Liver (tissue), 8 donors: ENCODE measurements at regions not wholly inside any gene's neighbourhood (a gene's known extent, or its start where the extent isn't known, plus 50 kb on each side); places are given as distances from the start of the nearest gene placed in this dataset.

Experiments
- DNase-seq: peaks from one replicate; pipeline ENCODE4 v3.0.0-alpha.2; 2017; ENCODE audit warnings: low spot score
- H3K27ac ChIP-seq, 2 donors: one replicate each; pipeline ENCODE4 v1.7.0; 2013; ENCODE audit warnings: inconsistent platforms in 2 of 2, low read length in 2 of 2, control low read depth in 1 of 2, low read depth in 1 of 2, mild to moderate bottlenecking in 1 of 2
- H3K27me3 ChIP-seq, 4 donors: one replicate each; pipeline versions ENCODE4 v1.6.1 to v1.7.0; 2013; ENCODE audit warnings: low read length in 3 of 4, inconsistent platforms in 1 of 4, mild to moderate bottlenecking in 1 of 4, moderate library complexity in 1 of 4; ENCODE audit not compliant: control insufficient read depth in 4 of 4, insufficient read depth in 4 of 4
- H3K36me3 ChIP-seq, 4 donors: one replicate each; pipeline versions ENCODE4 v1.6.1 to v1.7.0; 2013; ENCODE audit warnings: low read length in 3 of 4, mild to moderate bottlenecking in 3 of 4, low read depth in 1 of 4, moderate library complexity in 1 of 4; ENCODE audit not compliant: control insufficient read depth in 4 of 4, insufficient read depth in 3 of 4
- H3K4me1 ChIP-seq, 4 donors: one replicate each; pipeline versions ENCODE4 v1.6.1 to v1.7.0; 2013; ENCODE audit warnings: low read length in 3 of 4, mild to moderate bottlenecking in 3 of 4, moderate library complexity in 1 of 4; ENCODE audit not compliant: control insufficient read depth in 4 of 4, insufficient read depth in 4 of 4
- H3K4me3 ChIP-seq, 3 donors: one replicate each; pipeline versions ENCODE4 v1.6.1 to v1.7.0; 2013; ENCODE audit warnings: low read length in 3 of 3, control low read depth in 1 of 3, low read depth in 1 of 3, mild to moderate bottlenecking in 1 of 3
- H3K9ac ChIP-seq, 2 donors: one replicate each; pipeline ENCODE4 v1.7.0; 2013; ENCODE audit warnings: low read length in 2 of 2, mild to moderate bottlenecking in 2 of 2, moderate library complexity in 2 of 2, control low read depth in 1 of 2, low read depth in 1 of 2
- H3K9me3 ChIP-seq, 4 donors: one replicate each; pipeline versions ENCODE4 v1.6.1 to v1.7.0; 2013; ENCODE audit warnings: low read length in 3 of 4; ENCODE audit not compliant: control insufficient read depth in 4 of 4
- ATF3 ChIP-seq: IDR thresholded peaks from 2 replicates; pipeline ENCODE4 v1.6.1; 2016; ENCODE audit warnings: antibody characterized with exemption
- CTCF ChIP-seq: fragments of 150-350 bp; IDR thresholded peaks from 2 replicates; pipeline ENCODE4 v1.5.1; 2017; ENCODE audit warnings: improper control_type of control experiment, low read depth, low read length; ENCODE audit not compliant: missing input control
- FOXA1 ChIP-seq: IDR thresholded peaks from 2 replicates; pipeline ENCODE4 v1.6.1; 2016; ENCODE audit warnings: antibody characterized with exemption
- FOXA2 ChIP-seq: IDR thresholded peaks from 2 replicates; pipeline ENCODE4 v1.6.1; 2016; ENCODE audit warnings: antibody characterized with exemption
- HNF4A ChIP-seq, 2 donors: conservative IDR thresholded peaks; 2 replicates each; pipeline ENCODE4 v1.6.1; 2016; ENCODE audit warnings: antibody characterized with exemption in 2 of 2, mild to moderate bottlenecking in 2 of 2
- HNF4G ChIP-seq: IDR thresholded peaks from 2 replicates; pipeline ENCODE4 v1.6.1; 2016; ENCODE audit warnings: antibody characterized with exemption
- MAX ChIP-seq: IDR thresholded peaks from 2 replicates; pipeline ENCODE4 v1.6.1; 2016; ENCODE audit warnings: antibody characterized with exemption
- NR2F2 ChIP-seq: IDR thresholded peaks from 2 replicates; pipeline ENCODE4 v1.6.1; 2016; ENCODE audit warnings: antibody characterized with exemption
- RAD21 ChIP-seq, 2 donors: IDR thresholded peaks; 2 replicates each; pipeline ENCODE4 v1.6.1; 2016; ENCODE audit warnings: antibody characterized with exemption in 2 of 2, mild to moderate bottlenecking in 2 of 2
- RXRA ChIP-seq, 2 donors: IDR thresholded peaks; 2 replicates each; pipeline ENCODE4 v1.6.1; 2017 to 2018; ENCODE audit warnings: antibody characterized with exemption in 2 of 2, mild to moderate bottlenecking in 1 of 2
- SP1 ChIP-seq: IDR thresholded peaks from 2 replicates; pipeline ENCODE4 v1.6.1; 2018; ENCODE audit warnings: antibody characterized with exemption, mild to moderate bottlenecking
- TAF1 ChIP-seq: conservative IDR thresholded peaks from 2 replicates; pipeline ENCODE4 v1.6.1; 2016; ENCODE audit warnings: antibody characterized with exemption, mild to moderate bottlenecking
- ZBTB33 ChIP-seq: IDR thresholded peaks from 2 replicates; pipeline ENCODE4 v1.6.1; 2016; ENCODE audit warnings: antibody characterized with exemption
- WGBS: extraction: QIAGEN DNeasy Blood & Tissue Kit; methylation state at CpG from one replicate; pipeline ENCODE4 v1.1.7; 2013; 5-methylcytosine and 5-hydroxymethylcytosine counted together
- donor health status: healthy.
- donor health status: healthy.
- donor health status: healthy.
- donor health status: healthy.
- donor health status: healthy.

- Histone ChIP-seq H3K27ac (no peak overlapping the region), H3K9ac (no peak overlapping the region), H3K4me1 (peaks cover 26 to 55% (median 40%) of the 10 kb centered on the region in 4 donors), H3K27me3 (peaks cover 0 to 38% (median 21%) of the 10 kb centered on the region in 4 donors), H3K36me3 (no peaks in the 10 kb centered on the region), H3K9me3 (no peaks in the 10 kb centered on the region), H3K4me3 (peak overlapping the region in 1 of 3 donors; percentile 40)
- 6% methylated on average over 62 of the region's 62 CpGs for WGBS
- no peak for TF ChIP-seq ZBTB33
- TF ChIP-seq NR2F2 = no peak
- no peak for TF ChIP-seq RXRA (IDR thresholded peaks at IDR 0.05)
- no peak for TF ChIP-seq RAD21 (IDR thresholded peaks at IDR 0.05)
- TF ChIP-seq TAF1 = no peak
- TF ChIP-seq FOXA2 = no peak
- TF ChIP-seq FOXA1 = no peak
- TF ChIP-seq CTCF = no peak
- TF ChIP-seq HNF4G = no peak
- no peak for TF ChIP-seq MAX
- no peak for DNase-seq
Measured at GRCh38 chr7:155373359-155374273, 75.9 kb downstream of the INSIG1 start.

GRCh38 chr7:155374276-155375252 lies 76.9 kb downstream of the INSIG1 start:
- no peak overlapping the region for H3K9ac ChIP-seq
- no peaks in the 10 kb centered on the region for H3K9me3 ChIP-seq
- WGBS = 4% methylated on average over 110 of the region's 110 CpGs
- TF ChIP-seq RXRA (IDR thresholded peaks at IDR 0.05) (no peak), SP1 (no peak), RAD21 (IDR thresholded peaks at IDR 0.05) (no peak), HNF4A (conservative IDR thresholded peaks at IDR 0.05) (no peak), NR2F2 (no peak), ATF3 (no peak), CTCF (no peak)
- H3K36me3 ChIP-seq = no peaks in the 10 kb centered on the region
- DNase-seq = no peak
- H3K27ac ChIP-seq = no peak overlapping the region
- H3K27me3 ChIP-seq = peaks cover 0 to 44% (median 26%) of the 10 kb centered on the region in 4 donors
- peak overlapping the region in 1 of 3 donors; percentile 40 for H3K4me3 ChIP-seq
- peaks cover 26 to 55% (median 40%) of the 10 kb centered on the region in 4 donors for H3K4me1 ChIP-seq
